ENCODE measurements at regions not wholly inside any gene's neighbourhood (a gene's known extent, or its start where the extent isn't known, plus 50 kb on each side); places are given as distances from the start of the nearest gene placed in this dataset.

DNA sequence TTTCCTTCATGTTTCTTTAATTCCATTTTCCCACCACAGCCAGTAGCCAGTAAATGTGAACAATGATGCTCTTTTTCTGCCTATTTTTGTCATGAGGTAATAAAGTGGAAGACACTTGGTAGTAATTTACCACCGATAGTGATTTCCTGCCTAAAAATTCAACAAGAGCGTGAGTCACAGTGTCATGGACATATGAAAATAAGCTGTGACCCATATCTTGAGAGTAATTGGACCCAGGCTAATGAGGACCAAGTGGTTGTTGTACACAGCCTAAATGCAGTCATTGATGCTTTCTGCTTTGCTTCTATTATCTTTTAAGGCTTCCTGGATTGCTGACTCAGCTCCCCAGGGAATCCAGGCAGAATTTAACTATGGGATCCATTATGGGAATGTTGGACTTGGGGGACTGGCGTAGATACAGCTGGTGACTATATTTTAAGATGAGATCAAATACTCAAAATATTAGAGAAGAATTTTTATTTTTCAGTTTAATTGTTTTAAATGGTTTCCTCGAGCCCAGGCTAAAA is 265.9 kb upstream of the FERMT1 start:
- intact Hi-C loops (cut with DNase I; ENCODE audit: low total_unique reads), result no loop called here

DNA sequence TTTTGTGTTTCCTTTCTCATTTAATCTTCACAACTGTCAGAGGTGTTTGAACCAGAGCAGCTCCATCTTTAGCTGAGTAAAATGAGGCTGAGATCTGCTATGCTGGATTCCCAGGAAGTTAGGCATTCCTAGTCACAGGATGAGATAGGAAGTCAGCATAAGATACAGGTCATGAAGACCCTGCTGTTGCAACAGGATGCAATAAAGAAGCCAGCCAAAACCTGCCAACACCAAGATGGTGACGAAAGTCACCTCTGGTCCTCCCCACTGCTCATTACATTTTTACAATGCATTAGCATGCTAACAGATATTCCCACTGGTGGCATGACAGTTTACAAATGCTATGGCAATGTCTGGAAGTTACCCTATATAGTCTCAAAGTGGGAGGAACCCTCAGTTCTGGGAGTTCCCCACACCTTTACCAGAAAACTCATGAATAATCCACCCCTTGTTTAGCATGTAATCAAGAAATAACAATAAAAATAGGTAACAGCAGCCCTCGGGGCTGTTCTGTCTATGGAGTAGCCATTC is 262.2 kb upstream of the FERMT1 start:
- Histone ChIP-seq H3K36me3 (no peaks in the 10 kb centered on the region), H3K9me3 (no peaks in the 10 kb centered on the region), H3K27me3 (no peaks in the 10 kb centered on the region), H3K27ac (no peak overlapping the region), H3K4me3 (no peak overlapping the region), H3K4me1 (no peaks in the 10 kb centered on the region)
- intact Hi-C loops (cut with DNase I; ENCODE audit: low total_unique reads), result no loop called here
- WGBS, 5 donors, result 72 to 90% (median 84%) methylated on average over 2 of the region's 2 CpGs
- no peak for DNase-seq
- TF ChIP-seq POLR2AphosphoS5 (IDR thresholded peaks at IDR 0.05), result no peak
- TF ChIP-seq, protein P1, sequence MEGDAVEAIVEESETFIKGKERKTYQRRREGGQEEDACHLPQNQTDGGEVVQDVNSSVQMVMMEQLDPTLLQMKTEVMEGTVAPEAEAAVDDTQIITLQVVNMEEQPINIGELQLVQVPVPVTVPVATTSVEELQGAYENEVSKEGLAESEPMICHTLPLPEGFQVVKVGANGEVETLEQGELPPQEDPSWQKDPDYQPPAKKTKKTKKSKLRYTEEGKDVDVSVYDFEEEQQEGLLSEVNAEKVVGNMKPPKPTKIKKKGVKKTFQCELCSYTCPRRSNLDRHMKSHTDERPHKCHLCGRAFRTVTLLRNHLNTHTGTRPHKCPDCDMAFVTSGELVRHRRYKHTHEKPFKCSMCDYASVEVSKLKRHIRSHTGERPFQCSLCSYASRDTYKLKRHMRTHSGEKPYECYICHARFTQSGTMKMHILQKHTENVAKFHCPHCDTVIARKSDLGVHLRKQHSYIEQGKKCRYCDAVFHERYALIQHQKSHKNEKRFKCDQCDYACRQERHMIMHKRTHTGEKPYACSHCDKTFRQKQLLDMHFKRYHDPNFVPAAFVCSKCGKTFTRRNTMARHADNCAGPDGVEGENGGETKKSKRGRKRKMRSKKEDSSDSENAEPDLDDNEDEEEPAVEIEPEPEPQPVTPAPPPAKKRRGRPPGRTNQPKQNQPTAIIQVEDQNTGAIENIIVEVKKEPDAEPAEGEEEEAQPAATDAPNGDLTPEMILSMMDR (IDR thresholded peaks at IDR 0.05), result no peak
- no peak for TF ChIP-seq POLR2A (IDR thresholded peaks at IDR 0.05)
- no peak for TF ChIP-seq EP300 (IDR thresholded peaks at IDR 0.05)

More for the DNA sequence above, 265.9 kb upstream of the FERMT1 start:
- H3K27me3 ChIP-seq, result no peaks in the 10 kb centered on the region
- no peak overlapping the region for H3K4me3 ChIP-seq
- WGBS, 5 donors, result 74 to 88% (median 85%) methylated on average over 4 of the region's 4 CpGs
- no peak overlapping the region for H3K27ac ChIP-seq
- no peaks in the 10 kb centered on the region for H3K4me1 ChIP-seq
- no peak for DNase-seq
- H3K36me3 ChIP-seq, result no peaks in the 10 kb centered on the region
- no peaks in the 10 kb centered on the region for H3K9me3 ChIP-seq
- TF ChIP-seq POLR2AphosphoS5 (IDR thresholded peaks at IDR 0.05), result no peak
- TF ChIP-seq EP300 (IDR thresholded peaks at IDR 0.05), result no peak
- TF ChIP-seq, protein P1 (IDR thresholded peaks at IDR 0.05), result no peak
- no peak for TF ChIP-seq POLR2A (IDR thresholded peaks at IDR 0.05)

GRCh38 chr20:6384380-6384779 is 261.6 kb upstream of the FERMT1 start:
- Histone ChIP-seq H3K4me1 (no peaks in the 10 kb centered on the region), H3K36me3 (no peaks in the 10 kb centered on the region), H3K27me3 (no peaks in the 10 kb centered on the region), H3K27ac (no peak overlapping the region), H3K9me3 (no peaks in the 10 kb centered on the region), H3K4me3 (no peak overlapping the region)
- 52 to 67% (median 56%) methylated on average over 4 of the region's 4 CpGs for WGBS, 5 donors
- no peak for DNase-seq
- intact Hi-C loops (cut with DNase I; ENCODE audit: low total_unique reads), result no loop called here
- TF ChIP-seq EP300 (IDR thresholded peaks at IDR 0.05) (no peak), POLR2A (IDR thresholded peaks at IDR 0.05) (no peak), POLR2AphosphoS5 (IDR thresholded peaks at IDR 0.05) (no peak)
- TF ChIP-seq, protein P1 (IDR thresholded peaks at IDR 0.05), result no peak

DNA sequence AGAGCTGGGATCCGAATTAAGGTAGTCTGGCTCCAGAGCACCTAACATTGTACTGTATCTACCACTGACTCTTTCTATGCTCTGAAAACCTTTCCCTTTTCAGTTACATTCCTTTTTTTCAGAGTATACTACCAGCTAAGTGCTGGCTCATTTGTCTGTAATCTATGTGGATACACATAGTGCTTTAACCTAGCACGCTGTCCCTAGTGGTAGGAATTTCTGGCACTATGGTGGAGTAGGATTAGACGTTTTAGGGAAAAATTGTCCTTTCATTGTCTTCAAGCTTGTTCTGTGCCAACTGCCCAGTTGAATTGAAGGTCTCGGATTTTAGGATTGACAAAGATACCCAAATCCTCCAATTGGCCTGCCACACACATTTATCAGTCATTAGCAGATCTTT is 259.1 kb upstream of the FERMT1 start:
- Histone ChIP-seq H3K27me3 (no peaks in the 10 kb centered on the region), H3K27ac (no peak overlapping the region), H3K9me3 (no peaks in the 10 kb centered on the region), H3K4me3 (no peak overlapping the region), H3K4me1 (no peaks in the 10 kb centered on the region), H3K36me3 (no peaks in the 10 kb centered on the region)
- DNase-seq, result peak in 1 of 2 donors; percentile 32
- 32 to 42% (median 39%) methylated on average over 4 of the region's 4 CpGs for WGBS, 5 donors
- intact Hi-C loops (cut with DNase I; ENCODE audit: low total_unique reads), result no loop called here
- TF ChIP-seq POLR2AphosphoS5 (IDR thresholded peaks at IDR 0.05), result no peak
- TF ChIP-seq, protein P1 (IDR thresholded peaks at IDR 0.05), result peak in 3 of 7 experiments; percentile 20 to 36 (median 28)
